ENCODE measurements at regions not wholly inside any gene's neighbourhood (a gene's known extent, or its start where the extent isn't known, plus 50 kb on each side); places are given as distances from the start of the nearest gene placed in this dataset.

- H3K4me1 ChIP-seq (ENCODE audit: control insufficient read depth, insufficient read depth, low read length): no peaks in the 10 kb centered on the region
- no peaks in the 10 kb centered on the region for H3K36me3 ChIP-seq (ENCODE audit: control insufficient read depth in 2 of 2, insufficient read depth in 2 of 2, low read length in 1 of 2)
- H3K4me2 ChIP-seq (ENCODE audit: control insufficient read depth, insufficient read depth): no peak overlapping the region
- no peak overlapping the region for H3K4me3 ChIP-seq
- TF ChIP-seq RUNX3 (IDR thresholded peaks at IDR 0.05; ENCODE audit: low read length) (no peak), CHD2 (IDR thresholded peaks at IDR 0.05; ENCODE audit: borderline replicate concordance, low read depth, low read length) (no peak), GABPA (IDR thresholded peaks at IDR 0.05; ENCODE audit: low read depth) (no peak), ATF7 (IDR thresholded peaks at IDR 0.05; ENCODE audit: low read depth) (no peak), ZSCAN29 (IDR thresholded peaks at IDR 0.05) (no peak), ZBTB33 (IDR thresholded peaks at IDR 0.05) (no peak), RFX5 (IDR thresholded peaks at IDR 0.05; ENCODE audit: low read depth, low read length) (no peak), RB1 (IDR thresholded peaks at IDR 0.05; ENCODE audit: borderline replicate concordance) (no peak), SREBF1 (IDR thresholded peaks at IDR 0.05; ENCODE audit: low read length) (no peak), RAD21 (IDR thresholded peaks at IDR 0.05; ENCODE audit: insufficient read depth, low read depth, low read length) (no peak)
- TF ChIP-seq, protein P1, sequence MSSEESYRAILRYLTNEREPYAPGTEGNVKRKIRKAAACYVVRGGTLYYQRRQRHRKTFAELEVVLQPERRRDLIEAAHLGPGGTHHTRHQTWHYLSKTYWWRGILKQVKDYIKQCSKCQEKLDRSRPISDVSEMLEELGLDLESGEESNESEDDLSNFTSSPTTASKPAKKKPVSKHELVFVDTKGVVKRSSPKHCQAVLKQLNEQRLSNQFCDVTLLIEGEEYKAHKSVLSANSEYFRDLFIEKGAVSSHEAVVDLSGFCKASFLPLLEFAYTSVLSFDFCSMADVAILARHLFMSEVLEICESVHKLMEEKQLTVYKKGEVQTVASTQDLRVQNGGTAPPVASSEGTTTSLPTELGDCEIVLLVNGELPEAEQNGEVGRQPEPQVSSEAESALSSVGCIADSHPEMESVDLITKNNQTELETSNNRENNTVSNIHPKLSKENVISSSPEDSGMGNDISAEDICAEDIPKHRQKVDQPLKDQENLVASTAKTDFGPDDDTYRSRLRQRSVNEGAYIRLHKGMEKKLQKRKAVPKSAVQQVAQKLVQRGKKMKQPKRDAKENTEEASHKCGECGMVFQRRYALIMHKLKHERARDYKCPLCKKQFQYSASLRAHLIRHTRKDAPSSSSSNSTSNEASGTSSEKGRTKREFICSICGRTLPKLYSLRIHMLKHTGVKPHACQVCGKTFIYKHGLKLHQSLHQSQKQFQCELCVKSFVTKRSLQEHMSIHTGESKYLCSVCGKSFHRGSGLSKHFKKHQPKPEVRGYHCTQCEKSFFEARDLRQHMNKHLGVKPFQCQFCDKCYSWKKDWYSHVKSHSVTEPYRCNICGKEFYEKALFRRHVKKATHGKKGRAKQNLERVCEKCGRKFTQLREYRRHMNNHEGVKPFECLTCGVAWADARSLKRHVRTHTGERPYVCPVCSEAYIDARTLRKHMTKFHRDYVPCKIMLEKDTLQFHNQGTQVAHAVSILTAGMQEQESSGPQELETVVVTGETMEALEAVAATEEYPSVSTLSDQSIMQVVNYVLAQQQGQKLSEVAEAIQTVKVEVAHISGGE (CRISPR knock-in tag; IDR thresholded peaks at IDR 0.05): no peak
- no peaks in the 10 kb centered on the region for H3K9me3 ChIP-seq (replicated peaks; ENCODE audit: control insufficient read depth, insufficient read depth, low read length)
- ChIA-PET CTCF (no interaction called here), SMC1A (ENCODE audit: uncharacterized antibody, unreplicated experiment) (interaction anchor here (1.2 kb wide), 1 partner anchor 11 kb away, joined by 3 read pairs; no protein-coding TSS in a partner anchor), RAD21 (ENCODE audit: unreplicated experiment) (no interaction called here), POLR2A (no interaction called here)
- intact Hi-C loops (cut with micrococcal nuclease; ENCODE audit: unreplicated experiment): no loop called here
- no peak for DNase-seq (ENCODE audit: low read depth, low spot score)
- in situ Hi-C loops (cut with MboI): no loop called here
- WGBS (ENCODE audit: insufficient coverage, insufficient replicate concordance, low lambda C conversion rate, missing lambda C conversion rate): 27% methylated on average over 8 of the region's 8 CpGs
- no peak overlapping the region for H2AFZ ChIP-seq (ENCODE audit: control insufficient read depth, low read depth, low read length)
- no peaks in the 10 kb centered on the region for H3K27me3 ChIP-seq (replicated peaks in 1 of 2; ENCODE audit: control insufficient read depth in 2 of 2, insufficient read depth in 2 of 2, low read length in 1 of 2)
- no peaks in the 10 kb centered on the region for H4K20me1 ChIP-seq (ENCODE audit: control insufficient read depth, insufficient read depth)
- H3K79me2 ChIP-seq (ENCODE audit: control insufficient read depth, insufficient read depth, low read length): no peaks in the 10 kb centered on the region
- H3K27ac ChIP-seq (ENCODE audit: control insufficient read depth, insufficient read depth): no peak overlapping the region
- no peak for FAIRE-seq
- H3K9ac ChIP-seq (ENCODE audit: control insufficient read depth, insufficient read depth, low read length): no peak overlapping the region
- BruUV-seq (replicated peaks): no TSS peak
- ATAC-seq: no peak
Observed at GRCh38 chr1:218031901-218032300, 253.2 kb upstream of the RRP15 start.
